ENCODE measurements at regions not wholly inside any gene's neighbourhood (a gene's known extent, or its start where the extent isn't known, plus 50 kb on each side); places are given as distances from the start of the nearest gene placed in this dataset.

DNA sequence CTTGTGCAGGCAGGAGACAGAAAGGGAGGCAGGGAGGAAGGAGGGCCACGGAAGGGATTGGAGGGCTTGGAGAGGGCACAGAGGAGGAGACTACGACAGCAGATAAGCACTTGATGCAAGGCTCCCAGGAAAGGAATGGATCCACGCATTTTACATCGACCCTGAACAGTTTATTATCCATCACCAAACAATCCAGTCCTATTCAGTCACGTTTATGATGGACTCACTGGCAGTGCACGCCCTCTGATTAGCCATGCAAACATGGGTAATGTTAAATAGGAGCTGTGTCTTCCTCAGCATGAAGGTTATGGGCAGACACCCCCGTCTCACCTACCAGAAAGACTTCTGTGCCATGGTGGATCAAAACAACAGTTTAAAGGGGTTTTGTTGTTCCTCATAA lies 80.2 kb upstream of the SNRK start:
- CTCF ChIA-PET, result no interaction called here
- H3K4me3 ChIP-seq (ENCODE audit: insufficient read depth, low read depth, low read length), result no peak overlapping the region
- TF ChIP-seq RFX5 (IDR thresholded peaks at IDR 0.05; ENCODE audit: low read depth, low read length) (no peak), RAD21 (IDR thresholded peaks at IDR 0.05; ENCODE audit: low read length) (no peak), FOS (IDR thresholded peaks at IDR 0.05; ENCODE audit: low read depth, low read length) (no peak), RCOR1 (IDR thresholded peaks at IDR 0.05; ENCODE audit: insufficient replicate concordance, low read length) (no peak), SMC3 (IDR thresholded peaks at IDR 0.05; ENCODE audit: low read depth, low read length) (no peak)
- TF ChIP-seq, protein P1, sequence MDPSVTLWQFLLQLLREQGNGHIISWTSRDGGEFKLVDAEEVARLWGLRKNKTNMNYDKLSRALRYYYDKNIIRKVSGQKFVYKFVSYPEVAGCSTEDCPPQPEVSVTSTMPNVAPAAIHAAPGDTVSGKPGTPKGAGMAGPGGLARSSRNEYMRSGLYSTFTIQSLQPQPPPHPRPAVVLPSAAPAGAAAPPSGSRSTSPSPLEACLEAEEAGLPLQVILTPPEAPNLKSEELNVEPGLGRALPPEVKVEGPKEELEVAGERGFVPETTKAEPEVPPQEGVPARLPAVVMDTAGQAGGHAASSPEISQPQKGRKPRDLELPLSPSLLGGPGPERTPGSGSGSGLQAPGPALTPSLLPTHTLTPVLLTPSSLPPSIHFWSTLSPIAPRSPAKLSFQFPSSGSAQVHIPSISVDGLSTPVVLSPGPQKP (IDR thresholded peaks at IDR 0.05; ENCODE audit: borderline replicate concordance, low read depth, low read length), result no peak
- H2BK5ac ChIP-seq (ENCODE audit: low read depth, low read length, poor library complexity, severe bottlenecking), result no peak overlapping the region
- no CpG with 5 or more reads among the region's 7 CpGs for WGBS, 2 experiments (ENCODE audit: extremely low coverage in 2 of 2, insufficient read length in 1 of 2)
- peaks cover 2% of the 10 kb centered on the region; the same call in 1 of the 2 replicates for H3K4me1 ChIP-seq (ENCODE audit: control insufficient read depth, insufficient read depth, low read length)
- no peak overlapping the region for H3K4ac ChIP-seq (ENCODE audit: low read depth, low read length)
- no peak overlapping the region for H2AK9ac ChIP-seq (replicated peaks; ENCODE audit: low read depth, low read length, poor library complexity)
- dilution Hi-C loops (cut with HindIII; ENCODE audit: low sequenced_read_pairs, unreplicated experiment) (no loop called here), in situ Hi-C loops (cut with MboI; ENCODE audit: low sequenced_read_pairs) (no loop called here), intact Hi-C loops (cut with micrococcal nuclease) (no loop called here)
- H3K79me1 ChIP-seq (ENCODE audit: low read depth in 1 of 2, low read length in 2 of 2), result no peaks in the 10 kb centered on the region
- H3K9me1 ChIP-seq (ENCODE audit: insufficient read depth, low read length), result no peaks in the 10 kb centered on the region
- H3K23ac ChIP-seq (ENCODE audit: low read depth, low read length), result no peak overlapping the region
- H3K27me3 ChIP-seq (ENCODE audit: control insufficient read depth, insufficient read depth, low read length), result no peaks in the 10 kb centered on the region
- H4K91ac ChIP-seq (ENCODE audit: insufficient read depth, low read depth, low read length), result no peak overlapping the region
- H4K8ac ChIP-seq (ENCODE audit: low read depth in 2 of 2, low read length in 2 of 2), result no peak overlapping the region
- H3K9ac ChIP-seq (ENCODE audit: low read depth, low read length), result no peak overlapping the region
- DNase-seq (no peak), ATAC-seq (ENCODE audit: low read depth) (no peak)
- H3K14ac ChIP-seq (replicated peaks; ENCODE audit: low read depth, low read length), result no peak overlapping the region
- no peak overlapping the region for H2BK20ac ChIP-seq (ENCODE audit: low read depth, low read length)
- POLR2A ChIA-PET (ENCODE audit: unreplicated experiment), result no interaction called here
- no peak overlapping the region for H3K27ac ChIP-seq (ENCODE audit: insufficient read depth, low read length)
- H4K5ac ChIP-seq (ENCODE audit: low read depth, low read length), result no peak overlapping the region
- H4K20me1 ChIP-seq (ENCODE audit: insufficient read depth, low read length), result no peaks in the 10 kb centered on the region
- H2BK15ac ChIP-seq (ENCODE audit: low read depth, low read length), result no peak overlapping the region
- no peak overlapping the region for H3K56ac ChIP-seq (ENCODE audit: extremely low read depth, insufficient read depth, low read length)
- no peak overlapping the region for H3K4me2 ChIP-seq (ENCODE audit: low read depth, low read length)
- H3K18ac ChIP-seq (ENCODE audit: low read depth, low read length), result no peak overlapping the region
- BruUV-seq (replicated peaks), result no TSS peak
- no peaks in the 10 kb centered on the region for H3K9me3 ChIP-seq (ENCODE audit: control insufficient read depth, insufficient read depth, low read length)
- H2BK120ac ChIP-seq (ENCODE audit: low read depth, low read length), result no peak overlapping the region
- H2AK5ac ChIP-seq (ENCODE audit: low read depth, low read length), result no peak overlapping the region
- H3K36me3 ChIP-seq (ENCODE audit: control insufficient read depth, insufficient read depth, low read length), result no peaks in the 10 kb centered on the region
- no peak overlapping the region for H2AFZ ChIP-seq (replicated peaks; ENCODE audit: low read length, poor library complexity)

All from IMR-90 (cell line).